ENCODE measurements at regions not wholly inside any gene's neighbourhood (a gene's known extent, or its start where the extent isn't known, plus 50 kb on each side); places are given as distances from the start of the nearest gene placed in this dataset.

DNA sequence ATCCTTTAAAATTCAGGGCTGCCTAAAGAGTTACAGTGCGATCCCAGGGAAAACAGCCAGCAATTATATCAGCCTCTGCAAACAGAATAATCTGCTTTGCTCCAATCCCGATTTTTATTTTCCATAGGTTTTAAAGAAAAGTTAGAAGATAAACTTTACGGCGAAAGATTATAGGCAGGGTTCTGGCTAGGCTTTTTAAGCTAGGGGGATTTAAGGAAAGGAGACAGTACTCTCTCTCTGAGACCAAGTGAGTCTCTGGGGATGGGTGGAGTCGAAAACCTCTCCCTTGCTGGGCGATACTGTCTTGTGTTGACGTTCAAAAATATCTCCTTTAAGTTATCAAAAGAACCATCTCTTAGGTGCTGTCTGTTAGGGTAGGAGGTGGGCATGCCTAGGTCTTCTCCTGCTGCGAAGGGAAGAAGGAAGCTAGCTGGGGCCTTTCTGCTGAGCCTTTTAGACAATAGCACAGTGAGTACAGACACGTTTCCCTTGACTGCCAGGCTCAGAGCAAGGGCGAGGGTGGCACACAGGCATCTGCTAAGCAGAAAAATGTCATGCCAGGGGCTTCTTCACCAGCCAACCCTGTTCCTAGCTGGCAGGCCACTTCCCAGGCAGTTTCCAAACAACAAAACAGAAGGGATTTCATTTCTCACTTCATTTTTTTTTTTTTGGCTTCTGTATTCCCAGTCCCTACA lies 167.9 kb upstream of the MAF start:
- peak in 1 of 2 experiments; percentile 62 for DNase-seq

DNA sequence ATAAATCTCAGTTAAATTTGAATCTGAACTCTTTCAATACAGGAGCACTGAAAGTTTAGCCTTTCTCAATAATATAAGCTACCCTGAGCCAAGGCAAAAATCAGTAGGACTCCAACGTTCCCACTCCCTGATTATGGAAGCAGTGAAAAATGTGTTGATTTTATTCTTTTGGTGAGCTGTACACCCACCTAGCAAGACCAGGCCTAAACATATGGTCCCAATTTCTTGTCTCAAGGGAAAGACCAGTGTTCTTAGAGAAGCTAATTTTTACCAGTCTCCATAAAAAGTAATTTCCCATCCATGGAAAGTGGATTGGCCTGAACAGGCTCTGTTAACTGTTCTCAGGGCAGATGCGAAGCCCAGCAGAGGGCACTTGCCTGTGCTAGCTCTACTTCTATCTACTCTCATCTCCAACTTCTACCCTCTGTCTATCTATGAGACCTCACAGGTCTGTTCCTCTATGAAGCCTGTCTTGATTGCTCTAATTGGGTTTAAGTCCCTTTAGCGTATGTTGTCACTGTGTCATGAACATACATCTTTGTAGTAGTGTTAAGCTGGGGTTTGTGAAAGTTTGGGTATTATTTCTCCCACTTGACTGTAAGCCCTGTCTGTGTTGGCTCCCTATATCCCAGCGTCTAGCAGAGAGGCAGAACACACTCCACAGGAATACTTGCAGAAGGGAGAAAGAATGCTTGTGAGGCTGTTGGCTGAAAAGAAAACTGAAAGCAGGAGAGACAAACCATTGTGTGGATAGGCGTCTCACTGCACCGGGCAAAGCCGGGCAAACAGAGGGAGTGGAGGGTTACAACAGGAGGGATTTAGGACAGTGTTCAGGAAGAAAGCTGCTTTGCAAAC lies 167.1 kb upstream of the MAF start:
- no peak for DNase-seq

DNA sequence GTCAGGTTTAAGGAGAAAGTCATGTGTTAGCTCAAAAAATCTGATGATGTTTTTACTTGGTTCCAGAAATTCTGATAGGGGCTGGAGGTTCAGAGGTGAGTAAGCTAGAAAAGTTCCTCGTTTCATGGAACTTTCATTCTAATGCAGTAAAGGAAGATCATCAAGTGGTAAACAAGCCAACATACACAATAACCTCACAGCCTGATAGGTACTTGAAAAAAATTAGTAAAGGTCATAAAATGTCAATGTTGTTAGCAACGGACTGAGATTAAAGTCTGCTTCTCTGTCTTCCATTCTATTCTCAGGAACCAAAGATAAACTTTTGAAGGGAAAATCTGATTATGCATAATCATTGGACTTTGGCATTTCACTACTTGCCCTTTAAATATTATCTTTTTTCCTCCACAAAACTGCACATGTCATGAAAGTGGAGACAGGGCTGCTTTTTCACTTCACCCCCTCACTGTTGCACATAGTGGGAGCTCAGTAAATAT lies 165.4 kb upstream of the MAF start:
- no peak for DNase-seq

DNA sequence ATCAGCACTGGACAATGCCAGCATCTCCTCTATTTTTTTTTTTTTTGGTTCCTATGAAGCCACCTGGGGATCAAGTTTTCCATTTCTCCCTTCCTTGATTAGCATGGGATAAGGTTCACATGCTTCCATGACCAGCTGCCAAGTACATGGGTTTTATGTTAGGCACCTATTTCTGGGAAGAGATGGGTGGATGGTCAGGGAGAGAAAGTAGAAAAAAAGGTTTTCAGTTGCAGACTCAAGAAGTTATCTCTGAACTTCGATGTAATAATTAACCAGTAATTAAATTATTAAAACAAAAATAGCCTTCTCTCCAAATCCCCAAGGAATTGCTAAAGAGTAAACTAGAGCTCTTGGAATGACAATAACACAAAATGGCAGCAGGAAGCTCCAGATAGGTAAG lies 164.9 kb upstream of the MAF start:
- DNase-seq = no peak

DNA sequence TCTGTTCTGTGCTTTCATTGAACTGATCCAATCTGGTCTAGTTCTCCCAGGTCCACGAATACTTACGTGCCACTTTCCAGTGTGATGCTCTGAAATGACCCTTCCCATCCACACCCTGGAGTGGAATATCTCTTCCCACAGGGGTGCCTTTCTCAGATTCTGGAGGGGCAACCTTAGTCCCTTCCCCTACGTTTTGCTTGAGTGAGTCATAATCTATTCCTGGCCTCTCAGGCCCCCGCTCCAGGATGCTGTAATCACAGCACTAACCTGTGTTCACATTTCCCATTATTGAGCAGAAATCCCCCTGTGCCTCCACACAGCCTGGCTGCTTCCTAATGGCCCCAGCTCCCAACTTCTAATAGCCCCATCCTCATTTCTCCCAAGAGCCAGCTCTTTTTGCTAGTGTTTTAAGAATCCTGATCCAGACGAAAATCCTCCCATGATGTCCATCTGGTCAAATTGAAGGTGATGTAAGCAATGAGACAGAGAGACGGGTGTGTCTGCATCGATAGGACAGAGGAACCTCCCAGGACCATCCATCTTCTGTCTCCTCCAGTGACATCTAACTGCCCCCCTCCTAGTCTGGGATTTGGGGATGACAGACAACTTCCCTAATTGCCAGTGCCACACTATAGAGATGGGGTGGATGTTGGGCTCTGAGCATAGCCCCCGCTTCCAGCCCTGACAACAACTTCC lies 164.0 kb upstream of the MAF start:
- DNase-seq = no peak

DNA sequence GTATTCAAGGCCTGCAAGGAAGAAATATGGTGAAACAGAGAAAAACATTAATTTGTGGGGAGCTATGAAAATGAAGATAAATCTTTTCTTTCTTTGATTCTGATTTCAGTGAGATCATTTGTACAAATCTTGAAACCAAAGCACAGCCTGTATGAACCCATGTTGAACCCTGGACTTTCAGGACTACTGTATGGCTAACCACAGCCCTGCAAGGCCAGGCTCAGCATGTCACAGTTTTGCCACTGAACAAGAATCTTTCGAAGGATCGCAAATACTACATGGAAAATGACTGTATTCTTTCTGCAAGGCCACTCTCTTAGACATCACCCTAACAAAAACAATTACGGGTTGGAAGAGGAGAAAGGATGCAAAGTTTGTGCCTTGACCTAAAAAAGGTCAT lies 161.7 kb upstream of the MAF start:
- DNase-seq = no peak

DNA sequence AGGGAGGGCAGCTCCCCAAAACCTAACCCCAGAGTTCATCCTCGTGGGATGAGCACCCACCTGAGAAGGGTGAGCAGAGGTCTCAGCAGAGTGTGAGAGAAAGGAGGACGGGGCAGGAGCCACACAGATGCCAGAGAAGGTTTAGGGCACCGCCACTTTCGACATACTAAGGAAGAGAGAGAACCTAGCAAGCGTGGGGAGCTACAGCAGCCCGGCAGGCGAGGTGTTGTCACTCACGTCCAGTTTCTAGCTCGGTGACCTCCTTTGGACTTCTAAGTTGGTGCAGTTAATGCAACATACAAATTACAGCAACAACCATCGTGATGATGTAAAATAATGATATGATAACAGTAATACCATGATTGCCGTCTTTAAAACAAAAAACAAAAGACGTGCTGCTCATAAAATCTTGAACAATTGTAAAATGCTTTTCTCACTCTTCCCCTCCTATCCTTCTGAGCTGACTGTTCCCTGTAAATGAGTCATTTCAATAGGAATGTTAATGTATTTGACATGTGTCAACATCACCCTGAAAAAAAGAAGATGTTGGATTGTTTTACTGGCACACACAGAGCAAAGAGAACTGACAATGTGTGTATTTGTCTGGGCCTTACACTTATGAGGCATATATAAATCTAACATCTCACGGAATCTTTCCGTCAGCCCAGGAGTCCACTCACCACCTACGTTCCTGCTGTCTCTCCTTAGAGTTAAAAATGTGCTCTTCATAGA lies 158.2 kb upstream of the MAF start:
- DNase-seq = no peak

DNA sequence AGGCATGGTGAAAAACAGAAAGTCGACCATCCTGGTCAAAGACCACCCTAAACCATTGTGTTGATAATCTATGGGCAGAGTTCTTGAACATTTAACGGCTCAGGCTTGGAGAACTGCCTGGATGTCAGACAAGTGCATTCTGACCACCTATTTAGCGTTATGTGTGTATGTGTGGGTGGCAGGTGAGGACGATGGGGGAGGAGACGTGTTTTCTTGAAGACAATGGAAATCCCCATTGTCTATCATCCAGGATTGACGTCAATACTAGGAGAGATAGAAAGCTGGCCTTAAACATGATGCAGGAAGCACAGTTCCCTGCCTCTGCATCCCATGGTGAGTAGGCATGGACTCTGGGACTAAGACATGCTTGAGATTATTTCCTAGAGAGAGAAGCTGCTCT lies 157.4 kb upstream of the MAF start:
- DNase-seq = no peak

DNA sequence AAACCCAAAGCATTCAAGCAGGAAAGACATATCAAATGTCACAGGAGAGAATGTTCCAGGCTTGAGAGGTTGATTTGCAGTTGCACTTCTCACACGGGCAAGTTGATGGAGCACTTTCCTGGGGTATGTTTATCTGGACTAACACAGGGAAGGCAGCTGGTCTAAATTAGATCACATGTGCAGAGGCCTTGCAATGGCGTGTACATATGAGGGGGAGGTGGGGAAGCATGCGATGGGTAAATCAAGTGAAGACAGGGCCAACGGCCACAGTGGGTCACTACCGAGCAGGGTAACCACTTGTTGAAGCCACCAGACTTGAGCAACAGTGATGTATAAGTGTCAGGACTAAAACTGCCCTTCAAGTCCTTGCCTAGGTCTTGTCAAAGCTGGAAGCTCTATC lies 156.6 kb upstream of the MAF start:
- DNase-seq = no peak

DNA sequence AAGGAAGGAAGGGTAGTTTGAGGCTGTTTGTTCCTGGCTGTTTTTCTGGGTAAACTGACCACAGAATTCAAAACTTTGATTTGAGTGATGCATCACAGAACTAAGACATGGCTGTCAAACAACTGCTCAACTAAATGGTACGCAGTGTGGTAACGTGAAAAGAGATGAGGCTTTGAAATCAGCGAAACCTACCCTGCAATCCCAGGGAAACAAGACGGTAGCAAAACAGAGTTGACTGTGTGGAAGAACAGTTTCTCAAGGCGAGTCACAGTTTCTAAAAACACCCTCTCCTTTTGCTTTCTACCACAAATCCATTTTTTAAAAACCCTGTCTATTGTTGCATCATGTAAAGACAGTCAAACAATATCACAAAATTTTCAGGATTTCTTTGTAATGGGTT lies 156.0 kb upstream of the MAF start:
- DNase-seq = no peak

DNA sequence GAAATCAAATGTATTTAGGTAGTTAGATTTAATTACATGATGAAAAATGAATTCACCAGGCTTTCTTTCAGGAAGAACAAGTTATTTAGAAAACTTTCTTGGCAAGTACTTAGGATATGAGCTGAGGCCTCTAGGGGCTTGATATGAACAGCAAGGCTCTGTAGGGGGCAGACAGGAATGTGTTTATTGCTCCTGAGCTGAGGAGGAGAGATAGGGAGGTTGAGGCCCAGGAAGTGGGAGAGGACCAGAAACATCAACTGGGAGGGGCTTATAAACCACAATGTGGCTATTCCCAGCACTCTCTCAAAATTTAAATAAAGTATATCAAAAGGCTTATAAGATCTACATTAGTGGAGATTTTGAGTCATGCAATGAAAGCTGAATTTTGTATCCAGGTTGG lies 154.0 kb upstream of the MAF start:
- no peak for DNase-seq

DNA sequence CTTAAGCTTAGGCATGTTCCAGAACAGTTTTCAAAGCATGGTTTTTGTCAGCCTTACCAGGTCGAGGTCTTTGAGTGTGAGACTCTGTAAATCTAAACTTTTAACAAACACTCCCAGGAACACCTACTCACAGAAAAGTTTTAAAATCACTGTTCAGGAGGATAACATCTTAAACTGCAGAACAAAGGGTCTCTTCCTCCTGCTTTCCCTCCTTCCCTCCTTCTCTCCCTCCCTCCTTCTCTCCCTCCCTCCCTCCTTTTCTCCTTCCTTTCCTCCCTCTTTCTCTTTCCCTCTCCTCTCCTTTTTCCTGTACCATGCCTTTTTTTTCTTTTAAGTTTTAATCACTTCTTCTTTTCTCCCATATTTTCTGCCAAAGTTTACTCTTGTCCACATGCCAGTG lies 153.5 kb upstream of the MAF start:
- DNase-seq = no peak

DNA sequence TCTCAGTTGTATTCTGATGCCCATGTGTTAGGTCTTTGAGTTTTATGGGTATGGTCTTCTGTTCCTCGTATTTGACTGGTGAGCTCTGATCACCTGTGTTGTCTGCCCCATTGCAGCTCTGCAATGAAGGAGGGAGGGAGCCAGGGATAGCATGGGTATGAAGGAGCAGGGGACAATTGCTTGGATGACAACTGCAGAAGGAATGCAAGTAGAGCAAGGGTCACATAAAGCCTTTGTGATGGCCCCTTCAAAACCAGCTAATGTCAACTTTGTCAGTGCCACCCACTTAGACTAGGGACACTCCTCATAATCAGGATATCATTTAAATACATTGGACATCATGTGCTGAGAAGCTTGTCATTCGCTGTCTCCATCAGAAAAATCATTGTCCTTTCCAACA lies 152.7 kb upstream of the MAF start:
- DNase-seq = no peak

DNA sequence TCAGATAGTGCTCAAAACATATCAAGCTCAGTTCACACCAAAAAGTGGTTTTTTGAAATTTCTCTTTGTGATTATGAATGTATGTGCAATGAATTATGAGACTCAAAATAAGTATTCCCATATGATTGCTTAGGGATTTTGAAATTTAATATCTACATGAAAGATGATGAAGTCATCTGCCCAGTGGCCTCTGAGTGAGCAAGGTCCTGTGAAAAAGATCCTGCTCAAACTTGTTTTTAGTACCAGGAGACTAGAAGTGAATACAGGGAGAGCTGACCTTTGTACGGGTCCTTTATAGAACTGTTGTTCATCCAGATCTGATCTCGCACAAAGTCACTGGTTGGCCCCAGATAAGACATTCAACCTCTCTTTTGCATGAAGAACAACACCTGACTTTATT lies 151.9 kb upstream of the MAF start:
- no peak for DNase-seq

DNA sequence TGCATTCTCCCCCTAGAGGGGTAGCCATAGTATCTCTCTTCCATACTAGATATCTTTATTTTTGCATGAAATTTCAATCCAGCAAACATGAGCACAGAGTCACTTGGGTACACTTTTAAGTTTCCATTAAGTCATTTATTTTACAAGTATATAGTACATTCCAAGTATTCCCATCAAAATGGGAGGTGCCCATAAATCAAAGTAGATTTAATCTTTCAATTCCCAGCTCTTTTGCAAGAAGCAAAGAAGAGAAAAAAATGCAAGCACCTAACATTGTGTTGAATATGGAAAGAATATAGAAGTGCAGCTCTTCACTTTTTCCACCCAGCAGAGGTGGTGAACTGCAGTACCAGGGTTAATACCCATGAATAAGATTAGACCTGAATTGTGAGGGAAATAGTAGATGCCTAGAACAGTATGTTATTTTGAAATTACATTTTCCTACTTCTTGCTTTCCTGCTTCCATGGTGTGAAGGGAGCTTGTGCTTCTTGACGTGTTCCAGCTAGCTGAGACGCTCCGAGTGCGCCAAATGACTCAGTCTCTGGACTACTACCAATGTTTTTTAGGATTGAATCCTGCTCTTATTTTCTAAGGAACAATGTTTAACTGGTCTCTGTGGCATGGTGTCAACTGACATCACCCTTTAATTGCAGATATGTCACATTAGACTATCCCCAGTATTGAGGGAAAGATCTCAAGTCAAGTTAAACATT lies 151.1 kb upstream of the MAF start:
- no peak for DNase-seq

DNA sequence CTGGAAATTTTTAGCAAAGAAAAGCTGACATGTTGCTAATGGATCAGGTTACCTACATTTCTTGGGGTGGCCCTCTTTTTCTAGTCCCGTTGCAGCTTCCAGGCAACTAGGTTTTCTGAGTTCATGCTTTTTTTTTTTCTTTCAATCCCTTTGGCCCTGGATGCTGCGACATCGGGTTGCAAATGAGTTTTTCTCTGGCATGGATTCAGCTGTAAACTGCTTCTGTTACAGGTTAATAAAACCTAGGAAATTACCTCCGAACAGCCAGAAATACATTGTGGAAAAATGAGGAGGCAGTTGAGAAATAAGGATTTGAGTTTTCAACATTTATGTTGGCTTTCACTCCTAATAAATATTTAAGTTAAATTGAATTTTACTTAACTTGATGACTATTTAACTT lies 149.8 kb upstream of the MAF start:
- DNase-seq = no peak

DNA sequence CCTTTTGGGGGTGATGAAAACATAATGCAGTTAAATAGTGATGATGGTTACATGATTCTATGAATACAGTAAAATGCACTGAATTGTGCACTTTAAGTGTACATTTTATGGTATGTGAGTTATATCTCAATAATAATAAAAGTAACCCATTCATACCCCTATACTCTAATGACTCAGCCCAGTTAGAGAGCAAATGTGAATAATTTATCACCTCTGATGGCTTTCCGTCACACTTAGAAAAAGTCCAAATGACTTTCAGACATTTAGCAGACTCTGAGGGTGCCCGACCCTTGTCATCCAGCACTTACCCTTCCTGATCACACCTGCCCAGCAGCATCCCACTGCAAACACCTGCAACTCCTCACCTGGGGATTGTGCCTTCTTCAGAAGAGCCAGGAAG lies 148.1 kb upstream of the MAF start:
- no peak for DNase-seq

DNA sequence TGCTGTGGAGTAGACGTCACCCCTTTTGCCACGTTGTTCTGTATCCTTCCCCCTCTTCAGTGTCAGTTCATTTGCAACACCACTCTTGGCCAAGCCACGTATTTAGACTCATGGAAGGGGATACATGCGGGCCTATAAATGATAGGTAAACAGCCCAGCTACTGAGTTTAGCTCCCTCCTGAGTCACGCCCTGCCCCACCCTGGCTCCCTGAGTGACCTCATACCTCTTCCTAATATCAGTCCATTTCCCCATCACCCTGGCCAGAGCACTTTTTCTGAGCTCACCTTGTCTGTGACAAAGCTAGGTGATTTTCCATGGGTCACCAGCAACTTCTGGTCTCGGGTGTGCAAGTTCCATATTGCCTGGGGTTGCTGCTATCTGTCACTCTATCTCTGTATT lies 147.2 kb upstream of the MAF start:
- no peak for DNase-seq

DNA sequence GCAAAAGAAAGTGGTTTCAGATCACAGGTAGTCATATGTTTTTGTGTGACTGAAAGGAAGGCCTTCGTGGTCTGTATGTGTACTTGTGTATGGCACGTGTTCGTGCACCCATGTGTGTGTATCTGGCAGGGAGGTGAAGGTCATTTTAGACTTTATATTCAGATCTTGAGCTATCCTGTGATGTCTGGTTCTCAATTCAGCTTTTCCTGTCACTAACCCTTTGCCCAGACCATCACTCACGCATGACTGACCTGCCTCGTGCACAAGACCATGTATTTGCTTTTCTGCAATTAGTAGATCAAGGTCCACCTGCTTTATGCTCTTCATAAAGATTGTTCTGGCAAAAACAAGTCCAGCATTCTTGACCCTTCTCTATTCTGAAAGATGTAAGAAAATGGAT lies 139.7 kb upstream of the MAF start:
- DNase-seq = no peak

DNA sequence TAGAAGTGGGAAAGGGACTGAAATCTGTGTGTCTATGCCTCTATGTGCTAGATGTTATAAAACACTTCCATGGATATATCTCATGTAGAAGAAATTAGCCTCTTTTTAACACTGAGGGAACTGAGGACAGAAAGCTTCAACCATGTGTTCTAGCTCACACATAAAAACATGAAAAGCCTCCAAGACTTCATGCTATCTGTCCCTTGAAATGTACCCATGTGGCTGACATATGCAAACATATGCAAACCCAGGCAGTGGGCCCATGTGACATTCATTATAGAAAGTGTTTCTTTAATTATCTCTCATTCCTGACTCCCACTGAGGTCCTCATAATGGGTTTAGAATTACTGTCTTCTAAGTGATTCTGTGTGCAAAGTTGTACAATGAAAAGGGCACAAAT lies 134.7 kb upstream of the MAF start:
- no peak for DNase-seq

DNA sequence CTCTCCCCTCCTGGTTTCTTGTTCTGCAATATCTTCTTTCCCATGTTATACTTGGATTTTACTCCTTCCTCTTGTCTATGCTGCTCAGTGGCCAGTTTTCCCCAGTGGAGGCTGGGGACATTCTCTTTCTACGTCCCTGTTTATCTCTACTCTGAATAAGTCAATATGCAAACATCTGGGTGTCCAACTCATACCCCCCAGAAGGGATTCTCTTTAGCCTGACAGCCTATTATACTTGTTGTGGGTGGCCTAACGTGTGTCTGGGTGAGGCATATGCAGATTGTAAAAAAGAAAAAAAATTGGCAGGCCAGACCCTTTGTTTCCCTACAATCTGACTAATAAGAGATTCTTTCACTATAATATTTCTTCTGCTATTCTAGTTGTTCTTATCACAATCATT lies 134.2 kb upstream of the MAF start:
- DNase-seq = no peak

DNA sequence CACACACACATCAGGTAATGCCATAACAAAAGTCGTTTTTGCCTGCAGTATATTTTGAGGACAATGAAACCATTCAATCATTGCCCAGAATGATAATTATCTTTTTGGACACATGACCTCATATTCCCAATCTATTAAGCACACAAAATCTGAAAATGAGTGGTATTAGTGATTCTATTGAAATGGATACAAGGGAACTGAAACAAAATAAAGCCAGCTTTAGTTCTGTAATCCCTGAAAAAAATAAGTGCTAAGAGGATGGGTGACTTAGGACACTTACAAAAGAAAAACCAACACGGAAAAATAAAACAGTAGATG lies 128.3 kb upstream of the MAF start:
- DNase-seq = no peak

Data from cerebellar nuclear complex (tissue), 1 donor.